Stimulated activated CD8-positive, alpha-beta memory T cell treated with anti-CD3 and anti-CD28 coated beads, Interleukin-4, amount 100 ng/mL, for 48 hours (primary cell): ENCODE measurements at regions not wholly inside any gene's neighbourhood (a gene's known extent, or its start where the extent isn't known, plus 50 kb on each side); places are given as distances from the start of the nearest gene placed in this dataset.

Experiments used
- DNase-seq: peaks from one replicate; pipeline ENCODE4 v3.0.0-alpha.2; 2020

GRCh38 chr9:4382722-4383317 lies 83.0 kb upstream of the GLIS3 start:
- DNase-seq = no peak

GRCh38 chr9:4381744-4382143 lies 81.9 kb upstream of the GLIS3 start:
- DNase-seq = no peak

GRCh38 chr9:4380406-4380805 lies 80.5 kb upstream of the GLIS3 start:
- DNase-seq = no peak

GRCh38 chr9:4375424-4376200 lies 75.7 kb upstream of the GLIS3 start:
- no peak for DNase-seq

GRCh38 chr9:4371108-4371507 lies 71.2 kb upstream of the GLIS3 start:
- DNase-seq = no peak

- no peak for DNase-seq
These were observed 70.6 kb upstream of the GLIS3 start for GRCh38 chr9:4370501-4370900.

DNA sequence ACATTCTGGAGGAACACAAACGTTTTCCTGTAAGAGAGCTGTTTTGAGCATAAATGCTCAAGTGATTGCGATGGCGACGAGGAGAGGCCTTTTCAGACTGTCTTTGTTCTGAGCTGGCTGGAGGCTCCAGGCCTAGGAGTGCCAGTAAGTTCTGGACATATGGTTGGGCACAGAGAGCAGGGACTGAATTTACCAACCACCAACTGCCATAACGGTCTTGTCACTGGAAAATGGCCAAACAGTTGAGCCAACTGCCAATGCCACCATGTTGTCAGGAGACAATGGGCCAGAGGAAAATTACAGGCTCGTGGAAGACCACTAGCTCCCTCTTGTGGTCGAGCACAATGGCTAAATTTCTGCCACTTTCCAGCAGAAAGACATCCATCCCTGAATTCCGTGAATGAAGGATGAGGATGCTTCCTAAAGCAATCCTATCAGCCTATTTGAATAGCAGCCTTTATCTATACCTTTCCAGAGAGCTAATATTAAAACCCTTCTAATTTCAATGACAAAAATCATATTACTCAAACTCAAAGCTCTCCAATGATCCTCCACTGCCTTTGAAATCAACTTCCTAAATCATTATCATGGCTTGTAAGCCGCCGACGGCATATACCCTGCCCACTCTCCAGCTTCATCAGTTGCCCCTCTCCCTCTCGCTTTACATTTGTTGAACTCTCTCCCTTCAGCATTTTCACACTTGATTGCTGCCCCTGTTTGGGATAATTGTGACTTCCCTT lies 66.9 kb upstream of the GLIS3 start:
- DNase-seq = peak; percentile 50

- DNase-seq = no peak
These were observed 65.2 kb upstream of the GLIS3 start for GRCh38 chr9:4365055-4365454.

- DNase-seq = no peak
These were observed 62.4 kb upstream of the GLIS3 start for GRCh38 chr9:4362281-4362680.

GRCh38 chr9:4359016-4359415 lies 59.1 kb upstream of the GLIS3 start:
- no peak for DNase-seq

DNA sequence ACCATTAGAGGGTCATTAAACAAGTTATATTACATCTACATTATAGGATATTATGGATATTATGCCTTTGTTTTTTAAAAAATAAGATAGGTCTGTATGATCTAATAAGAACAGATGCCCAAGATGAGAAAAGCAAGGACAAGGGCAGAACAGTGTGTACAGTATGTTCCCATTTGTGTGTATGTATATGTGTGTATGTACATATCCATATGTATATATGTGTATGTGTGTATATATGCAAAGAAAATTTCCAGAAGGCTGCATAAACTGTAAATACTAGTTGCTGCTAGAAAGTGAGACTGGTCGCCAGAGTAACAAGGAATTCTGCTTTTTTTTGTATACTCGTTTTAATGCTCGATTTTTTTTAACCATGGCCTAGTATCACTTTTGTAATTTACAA lies 58.1 kb upstream of the GLIS3 start:
- DNase-seq = no peak

DNA sequence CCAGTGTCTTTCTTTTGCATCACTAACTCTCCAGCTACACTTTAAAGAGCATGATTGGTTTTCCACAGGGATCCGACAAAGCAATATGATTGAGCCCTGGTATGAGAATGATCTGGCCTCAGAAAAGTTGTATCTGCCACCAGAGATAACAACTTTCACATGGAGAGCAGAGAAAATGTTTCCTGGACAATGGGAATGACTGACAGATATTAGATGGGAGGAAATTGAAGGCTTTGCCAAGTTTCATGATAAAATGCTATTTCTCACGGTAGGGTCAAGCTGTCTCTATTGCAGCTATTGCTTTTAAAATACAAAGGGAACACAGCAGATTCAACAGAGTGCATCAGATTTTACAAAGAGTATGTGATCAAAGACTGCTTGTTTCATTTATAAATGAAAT lies 56.4 kb upstream of the GLIS3 start:
- no peak for DNase-seq

DNA sequence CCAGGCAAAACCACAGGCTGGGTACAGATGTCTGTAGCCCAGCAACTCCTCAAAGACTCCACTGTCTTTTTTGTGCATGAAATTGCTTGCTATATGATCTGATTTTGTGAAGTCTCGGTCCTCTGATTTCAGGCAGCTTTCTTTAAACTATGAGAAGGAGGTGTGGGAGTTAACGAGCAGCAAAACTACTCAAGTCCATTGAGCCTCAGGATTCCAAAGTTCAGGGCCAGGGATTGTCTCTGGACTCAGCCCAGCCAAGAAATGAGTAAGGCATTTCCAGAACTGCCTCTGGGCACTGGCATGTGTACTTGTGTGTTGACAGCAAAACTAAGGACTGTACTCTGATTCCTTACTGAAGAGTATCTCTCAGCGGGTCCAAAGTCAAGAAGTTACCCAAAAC lies 53.4 kb upstream of the GLIS3 start:
- DNase-seq = no peak

GRCh38 chr9:4349816-4350418 lies 50.0 kb upstream of the GLIS3 start:
- no peak for DNase-seq
